DND-41 (cell line): ENCODE measurements at regions not wholly inside any gene's neighbourhood (a gene's known extent, or its start where the extent isn't known, plus 50 kb on each side); places are given as distances from the start of the nearest gene placed in this dataset.

ENCODE experiments used
- ATAC-seq: fragments of 200-7000 bp; cut with Tn5 transposase; 3 replicates; pipeline ENCODE4 v1.9.1; 2021; ENCODE audit warnings: low read depth; ENCODE audit not compliant: insufficient read depth
- DNase-seq: peaks from one replicate; pipeline ENCODE4 v3.0.0-alpha.2; 2020
- H2AFZ ChIP-seq: 2 replicates; pipeline ENCODE4 v1.6.0; 2012; ENCODE audit warnings: low read depth, low read length
- H3K27ac ChIP-seq: 2 replicates; pipeline ENCODE4 v1.5.1; 2012; ENCODE audit warnings: low read length, inconsistent platforms
- H3K27me3 ChIP-seq: fragments of 200-600 bp; sonication (generic); 2 replicates; pipeline ENCODE4 v1.6.0; 2012; ENCODE audit warnings: low read length, mild to moderate bottlenecking, inconsistent platforms; ENCODE audit not compliant: insufficient read depth, poor library complexity
- H3K36me3 ChIP-seq: 2 replicates; pipeline ENCODE4 v1.5.1; 2012; ENCODE audit warnings: low read length, inconsistent platforms; ENCODE audit not compliant: insufficient read depth
- H3K4me1 ChIP-seq: 2 replicates; pipeline ENCODE4 v1.5.1; 2012; ENCODE audit warnings: mild to moderate bottlenecking, low read length; ENCODE audit not compliant: insufficient read depth
- H3K4me2 ChIP-seq: 2 replicates; pipeline ENCODE4 v1.6.0; 2012; ENCODE audit warnings: mild to moderate bottlenecking, moderate library complexity, low read length, inconsistent platforms; ENCODE audit not compliant: insufficient read depth
- H3K4me3 ChIP-seq, 2 experiments: fragments of 200-600 bp in 1 of 2; shearing (Covaris generic) in 1 of 2; 2 replicates each; pipeline ENCODE4 v1.5.1; 2012 to 2016; ENCODE audit warnings: inconsistent platforms in 2 of 2, low read length in 2 of 2, mild to moderate bottlenecking in 2 of 2, low read depth in 1 of 2, moderate library complexity in 1 of 2
- H3K79me2 ChIP-seq: 2 replicates; pipeline ENCODE4 v1.6.0; 2012; ENCODE audit warnings: low read length, inconsistent platforms; ENCODE audit not compliant: insufficient read depth
- H3K9ac ChIP-seq: 2 replicates; pipeline ENCODE4 v1.6.0; 2012; ENCODE audit warnings: low read depth, mild to moderate bottlenecking, inconsistent platforms, low read length, moderate library complexity
- H3K9me3 ChIP-seq: 2 replicates; pipeline ENCODE4 v1.5.1; 2012; ENCODE audit warnings: low read length, moderate library complexity, mild to moderate bottlenecking, inconsistent platforms; ENCODE audit not compliant: insufficient read depth, severe bottlenecking
- H4K20me1 ChIP-seq: 2 replicates; pipeline ENCODE4 v1.6.0; 2012; ENCODE audit warnings: low read length; ENCODE audit not compliant: insufficient read depth
- CTCF ChIP-seq: IDR thresholded peaks from 2 replicates; pipeline ENCODE4 v1.5.1; 2012; ENCODE audit warnings: borderline replicate concordance, low read length, moderate library complexity, mild to moderate bottlenecking; ENCODE audit not compliant: poor library complexity, severe bottlenecking; ENCODE audit errors: extremely low read depth
- EZH2 ChIP-seq: IDR thresholded peaks from 3 replicates; pipeline ENCODE4 v1.6.1; 2012; ENCODE audit warnings: borderline replicate concordance, low read depth, mild to moderate bottlenecking, moderate library complexity, low read length, inconsistent platforms; ENCODE audit not compliant: severe bottlenecking

GRCh38 chr5:174618589-174618988, 105.8 kb upstream of the MSX2 start:
- ATAC-seq: no peak
- H3K27ac ChIP-seq: no peak overlapping the region
- no peaks in the 10 kb centered on the region for H3K4me1 ChIP-seq
- no peaks in the 10 kb centered on the region for H3K36me3 ChIP-seq
- H4K20me1 ChIP-seq: no peaks in the 10 kb centered on the region
- H3K4me3 ChIP-seq: no peak overlapping the region
- no peak overlapping the region for H3K9ac ChIP-seq
- no peak overlapping the region for H3K4me2 ChIP-seq
- no peak for TF ChIP-seq CTCF
- no peak for TF ChIP-seq EZH2
- no peaks in the 10 kb centered on the region for H3K27me3 ChIP-seq
- DNase-seq: no peak
- no peak overlapping the region for H2AFZ ChIP-seq
- H3K9me3 ChIP-seq: no peaks in the 10 kb centered on the region
- no peaks in the 10 kb centered on the region for H3K79me2 ChIP-seq

- DNase-seq (no peak), ATAC-seq (no peak)
- H3K4me1 ChIP-seq: no peaks in the 10 kb centered on the region
- no peaks in the 10 kb centered on the region for H4K20me1 ChIP-seq
- TF ChIP-seq CTCF: no peak
- no peak for TF ChIP-seq EZH2
- no peaks in the 10 kb centered on the region for H3K27me3 ChIP-seq
- H2AFZ ChIP-seq: no peak overlapping the region
- no peak overlapping the region for H3K27ac ChIP-seq
- no peaks in the 10 kb centered on the region for H3K36me3 ChIP-seq
- no peak overlapping the region for H3K4me2 ChIP-seq
- H3K4me3 ChIP-seq: no peak overlapping the region
- no peaks in the 10 kb centered on the region for H3K79me2 ChIP-seq
- H3K9me3 ChIP-seq: no peaks in the 10 kb centered on the region
- H3K9ac ChIP-seq: no peak overlapping the region
Measured at GRCh38 chr5:174622067-174622466, 102.3 kb upstream of the MSX2 start.

- TF ChIP-seq EZH2: no peak
- no peak for TF ChIP-seq CTCF
- Histone ChIP-seq H3K27ac (no peak overlapping the region), H2AFZ (no peak overlapping the region), H3K36me3 (no peaks in the 10 kb centered on the region), H3K9ac (no peak overlapping the region), H3K79me2 (no peaks in the 10 kb centered on the region), H4K20me1 (no peaks in the 10 kb centered on the region), H3K4me3 (no peak overlapping the region), H3K4me2 (no peak overlapping the region), H3K9me3 (no peaks in the 10 kb centered on the region), H3K4me1 (no peaks in the 10 kb centered on the region), H3K27me3 (no peaks in the 10 kb centered on the region)
- DNase-seq (no peak), ATAC-seq (no peak)
Measured at GRCh38 chr5:174623018-174623417, 101.4 kb upstream of the MSX2 start.

- no peak overlapping the region for H3K4me3 ChIP-seq
- no peak overlapping the region for H3K27ac ChIP-seq
- H2AFZ ChIP-seq: no peak overlapping the region
- TF ChIP-seq EZH2: no peak
- no peak for TF ChIP-seq CTCF
- H3K9ac ChIP-seq: no peak overlapping the region
- no peaks in the 10 kb centered on the region for H3K27me3 ChIP-seq
- no peaks in the 10 kb centered on the region for H3K79me2 ChIP-seq
- H3K4me1 ChIP-seq: no peaks in the 10 kb centered on the region
- no peak for DNase-seq
- no peaks in the 10 kb centered on the region for H4K20me1 ChIP-seq
- H3K9me3 ChIP-seq: no peaks in the 10 kb centered on the region
- H3K4me2 ChIP-seq: no peak overlapping the region
- H3K36me3 ChIP-seq: no peaks in the 10 kb centered on the region
- ATAC-seq: no peak
Measured at GRCh38 chr5:174623433-174624019, 100.9 kb upstream of the MSX2 start.
